Lower leg skin (tissue), 3 donors: ENCODE measurements at regions not wholly inside any gene's neighbourhood (a gene's known extent, or its start where the extent isn't known, plus 50 kb on each side); places are given as distances from the start of the nearest gene placed in this dataset.

Source experiments
- POLR2A ChIP-seq, 2 donors: fragments of 450-650 bp; IDR thresholded peaks; one replicate each; pipeline ENCODE4 v1.6.1; 2016 to 2017; ENCODE audit warnings: antibody characterized with exemption in 2 of 2, mild to moderate bottlenecking in 1 of 2, moderate library complexity in 1 of 2
- TF ChIP-seq, protein P1 (sequence below), 3 donors: fragments of 450-650 bp; IDR thresholded peaks; one replicate each; pipeline ENCODE4 v1.5.1; 2016; ENCODE audit warnings: antibody characterized with exemption in 3 of 3, mild to moderate bottlenecking in 3 of 3, moderate library complexity in 2 of 3

DNA sequence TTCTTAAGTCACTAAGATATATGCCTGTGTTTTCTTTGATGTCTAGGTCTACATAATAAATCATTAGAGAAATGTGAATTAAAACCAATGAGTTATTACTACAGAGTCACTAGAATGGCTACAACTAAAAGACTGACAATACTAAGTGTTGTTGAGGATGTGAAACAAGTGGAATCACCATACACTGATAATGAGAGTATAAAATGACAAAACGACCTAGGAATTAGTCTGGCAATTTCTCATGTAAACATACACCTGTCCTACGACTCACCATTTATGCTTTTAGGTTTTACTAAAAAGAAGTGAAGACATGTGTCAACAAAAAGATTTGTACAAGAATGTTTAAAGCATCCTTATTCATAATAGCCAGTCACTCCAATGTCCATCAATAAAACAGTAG lies 75.2 kb upstream of the SATB1 start:
- no peak for TF ChIP-seq POLR2A (IDR thresholded peaks at IDR 0.05)
- TF ChIP-seq, protein P1, sequence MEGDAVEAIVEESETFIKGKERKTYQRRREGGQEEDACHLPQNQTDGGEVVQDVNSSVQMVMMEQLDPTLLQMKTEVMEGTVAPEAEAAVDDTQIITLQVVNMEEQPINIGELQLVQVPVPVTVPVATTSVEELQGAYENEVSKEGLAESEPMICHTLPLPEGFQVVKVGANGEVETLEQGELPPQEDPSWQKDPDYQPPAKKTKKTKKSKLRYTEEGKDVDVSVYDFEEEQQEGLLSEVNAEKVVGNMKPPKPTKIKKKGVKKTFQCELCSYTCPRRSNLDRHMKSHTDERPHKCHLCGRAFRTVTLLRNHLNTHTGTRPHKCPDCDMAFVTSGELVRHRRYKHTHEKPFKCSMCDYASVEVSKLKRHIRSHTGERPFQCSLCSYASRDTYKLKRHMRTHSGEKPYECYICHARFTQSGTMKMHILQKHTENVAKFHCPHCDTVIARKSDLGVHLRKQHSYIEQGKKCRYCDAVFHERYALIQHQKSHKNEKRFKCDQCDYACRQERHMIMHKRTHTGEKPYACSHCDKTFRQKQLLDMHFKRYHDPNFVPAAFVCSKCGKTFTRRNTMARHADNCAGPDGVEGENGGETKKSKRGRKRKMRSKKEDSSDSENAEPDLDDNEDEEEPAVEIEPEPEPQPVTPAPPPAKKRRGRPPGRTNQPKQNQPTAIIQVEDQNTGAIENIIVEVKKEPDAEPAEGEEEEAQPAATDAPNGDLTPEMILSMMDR (IDR thresholded peaks at IDR 0.05): no peak
